A549 (cell line): ENCODE measurements at regions not wholly inside any gene's neighbourhood (a gene's known extent, or its start where the extent isn't known, plus 50 kb on each side); places are given as distances from the start of the nearest gene placed in this dataset.
"Not testable (repeated sequence)": the region's sequence is repeated elsewhere in the genome, so short reads cannot be mapped to it uniquely, and the experiment has no call there.

Experiments used
- ATAC-seq, 2 experiments: fragments of 200-7000 bp in 1 of 2; fragments of >200 bp in 1 of 2; cut with Nextera tagmentation in 1 of 2; cut with Tn5 transposase in 1 of 2; 3 replicates each; pipeline versions ENCODE4 v1.8.0 to v1.9.1; 2018 to 2020; ENCODE audit warnings: mild to moderate bottlenecking in 1 of 2, moderate library complexity in 1 of 2
- CTCF ChIA-PET: fragments of 300-600 bp; sonication (Branson Sonifier 250); formaldehyde crosslinking; extraction: SDS; loops from one replicate; lab custom pipeline; 2021; ENCODE audit warnings: antibody characterized with exemption, inconsistent platforms; lab: Yijun Ruan, JAX
- POLR2A ChIA-PET: fragments of 350-600 bp; formaldehyde crosslinking; extraction: SDS; loops from one replicate; lab custom pipeline; 2021; ENCODE audit warnings: antibody characterized with exemption, inconsistent platforms; lab: Yijun Ruan, JAX
- DNase-seq, 2 experiments: peaks; one replicate each; pipeline versions ENCODE4 v3.0.0 to v3.0.0-alpha.2; 2011 to 2016; ENCODE audit warnings: low read depth in 1 of 2, low spot score in 1 of 2
- FAIRE-seq: peaks from 2 replicates; lab custom pipeline; 2011; peaks lifted over from hg19 to GRCh38; lab: Jason Lieb, UNC
- H3K27ac ChIP-seq, 2 experiments: fragments of >200 bp; sonication (Bioruptor Twin); formaldehyde crosslinking; 3 replicates each; pipeline ENCODE4 v1.5.1; 2016 to 2017
- H3K4me1 ChIP-seq: fragments of >200 bp; sonication (Bioruptor Twin); formaldehyde crosslinking; 3 replicates; pipeline ENCODE4 v1.6.1; 2016
- H3K4me2 ChIP-seq: fragments of >200 bp; sonication (Bioruptor Twin); formaldehyde crosslinking; 3 replicates; pipeline ENCODE4 v1.6.1; 2016
- H3K4me3 ChIP-seq: fragments of >200 bp; sonication (Bioruptor Twin); formaldehyde crosslinking; 3 replicates; pipeline ENCODE4 v1.5.1; 2016
- H3K9me3 ChIP-seq: fragments of >200 bp; sonication (Bioruptor Twin); formaldehyde crosslinking; 3 replicates; pipeline ENCODE4 v1.6.1; 2016
- ATOH8 ChIP-seq: fragments of 250-450 bp; sonication (Bioruptor Pico); IDR thresholded peaks from 2 replicates; pipeline ENCODE4 v1.5.0; 2020; ENCODE audit warnings: low read depth, mild to moderate bottlenecking, moderate library complexity
- CBX2 ChIP-seq: fragments of 200-600 bp; sonication (generic); IDR thresholded peaks from 2 replicates; pipeline ENCODE4 v1.6.1; 2016; ENCODE audit warnings: low read depth, mild to moderate bottlenecking, borderline replicate concordance
- CEBPB ChIP-seq, 2 experiments: fragments of >200 bp in 1 of 2; sonication (Bioruptor Twin) in 1 of 2; formaldehyde crosslinking in 1 of 2; IDR thresholded peaks; 2 replicates each; pipeline ENCODE4 v1.6.1; 2012 to 2016
- CHD4 ChIP-seq: fragments of 200-600 bp; sonication (generic); IDR thresholded peaks from 2 replicates; pipeline ENCODE4 v1.6.1; 2016; ENCODE audit warnings: antibody characterized with exemption, mild to moderate bottlenecking, borderline replicate concordance
- CTCF ChIP-seq: fragments of >200 bp; sonication (Bioruptor Twin); formaldehyde crosslinking; IDR thresholded peaks from 3 replicates; pipeline ENCODE4 v1.5.1; 2016
- EHF ChIP-seq: fragments of 250-450 bp; sonication (Bioruptor Pico); IDR thresholded peaks from 2 replicates; pipeline ENCODE4 v1.5.0; 2020; ENCODE audit warnings: mild to moderate bottlenecking
- ELK1 ChIP-seq: fragments of 150-350 bp; IDR thresholded peaks from 2 replicates; pipeline ENCODE4 v1.6.1; 2014; ENCODE audit warnings: low read depth, mild to moderate bottlenecking, low read length
- ESRRA ChIP-seq: fragments of 150-350 bp; IDR thresholded peaks from 2 replicates; pipeline ENCODE4 v1.6.1; 2014; ENCODE audit warnings: mild to moderate bottlenecking, low read length, borderline replicate concordance
- GATA3 ChIP-seq: IDR thresholded peaks from 2 replicates; pipeline ENCODE4 v1.6.1; 2012; ENCODE audit warnings: borderline replicate concordance
- HDAC2 ChIP-seq: fragments of 200-600 bp; sonication (generic); IDR thresholded peaks from 2 replicates; pipeline ENCODE4 v1.6.1; 2016
- HOXB5 ChIP-seq: fragments of 250-450 bp; sonication (Bioruptor Pico); IDR thresholded peaks from 2 replicates; pipeline ENCODE4 v1.5.0; 2020; ENCODE audit warnings: mild to moderate bottlenecking, moderate library complexity
- JUNB ChIP-seq: fragments of >200 bp; sonication (Bioruptor Twin); formaldehyde crosslinking; IDR thresholded peaks from 2 replicates; pipeline ENCODE4 v1.6.1; 2016
- MYC ChIP-seq: IDR thresholded peaks from 2 replicates; pipeline ENCODE4 v1.6.1; 2012; ENCODE audit warnings: mild to moderate bottlenecking, inconsistent platforms, low read length, improper control_type of control experiment, borderline replicate concordance
- PBX3 ChIP-seq: IDR thresholded peaks from 2 replicates; pipeline ENCODE4 v1.6.1; 2012
- PHF8 ChIP-seq: fragments of 200-600 bp; sonication (generic); IDR thresholded peaks from 2 replicates; pipeline ENCODE4 v1.6.1; 2016; ENCODE audit warnings: low read depth, mild to moderate bottlenecking, antibody characterized with exemption, moderate library complexity, borderline replicate concordance
- POLR2A ChIP-seq: IDR thresholded peaks from 2 replicates; pipeline ENCODE4 v1.6.1; 2012; ENCODE audit warnings: mild to moderate bottlenecking, low read length
- POLR2AphosphoS2 ChIP-seq: conservative IDR thresholded peaks from 2 replicates; pipeline ENCODE4 v1.6.1; 2012; ENCODE audit warnings: low read length, improper control_type of control experiment, inconsistent platforms
- RAD21 ChIP-seq, 2 experiments: fragments of >200 bp in 1 of 2; sonication (Bioruptor Twin) in 1 of 2; formaldehyde crosslinking in 1 of 2; IDR thresholded peaks in 1 of 2; conservative IDR thresholded peaks in 1 of 2; 2 replicates in 1 of 2; 3 replicates in 1 of 2; pipeline ENCODE4 v1.6.1; 2012 to 2018; ENCODE audit warnings: inconsistent platforms in 1 of 2
- RCOR1 ChIP-seq: fragments of 150-350 bp; IDR thresholded peaks from 2 replicates; pipeline ENCODE4 v1.6.1; 2014; ENCODE audit warnings: antibody characterized with exemption, low read length, low read depth
- RFX5 ChIP-seq: fragments of 450-650 bp; IDR thresholded peaks from 2 replicates; pipeline ENCODE4 v1.7.1; 2014; ENCODE audit warnings: antibody characterized with exemption, mild to moderate bottlenecking, moderate library complexity
- TFCP2L1 ChIP-seq: fragments of 250-450 bp; sonication (Bioruptor Pico); IDR thresholded peaks from 2 replicates; pipeline ENCODE4 v1.5.0; 2021; ENCODE audit warnings: mild to moderate bottlenecking
- TP53 ChIP-seq: fragments of 250-450 bp; sonication (Bioruptor Pico); IDR thresholded peaks from 2 replicates; pipeline ENCODE4 v1.5.0; 2021; ENCODE audit warnings: mild to moderate bottlenecking, moderate library complexity
- ZC3H11A ChIP-seq: fragments of 450-650 bp; IDR thresholded peaks from 2 replicates; pipeline ENCODE4 v1.6.1; 2014; ENCODE audit warnings: antibody characterized with exemption, mild to moderate bottlenecking
- ZNF302 ChIP-seq: fragments of 250-450 bp; sonication (Bioruptor Pico); IDR thresholded peaks from 2 replicates; pipeline ENCODE4 v1.9.0; 2021; ENCODE audit warnings: inconsistent platforms, mild to moderate bottlenecking, moderate library complexity
- ZSCAN20 ChIP-seq: fragments of 250-450 bp; sonication (Bioruptor Pico); IDR thresholded peaks from 2 replicates; pipeline ENCODE4 v1.8.0; 2022; ENCODE audit warnings: mild to moderate bottlenecking, moderate library complexity
- WGBS: methylation state at CpG from one replicate; pipeline ENCODE4 v1.1.6; 2017; ENCODE audit errors: missing lambda C conversion rate; 5-methylcytosine and 5-hydroxymethylcytosine counted together

GRCh38 chr11:87775036-87775435, 400.2 kb downstream of the RAB38 start:
- 3% methylated on average over 1 of the region's 1 CpG for WGBS
- TF ChIP-seq RAD21 (conservative IDR thresholded peaks at IDR 0.05 in 1 of 2, IDR thresholded peaks at IDR 0.05 in 1 of 2) (no peak), ZNF302 (CRISPR knock-in tag) (no peak), POLR2AphosphoS2 (no peak), ATOH8 (no peak), RCOR1 (no peak), CHD4 (no peak), ELK1 (no peak), ESRRA (no peak), JUNB (no peak), MYC (no peak), PBX3 (no peak), POLR2A (no peak), ZSCAN20 (CRISPR knock-in tag) (no peak)
- DNase-seq, result no peak
- Histone ChIP-seq H3K4me3 (no peak overlapping the region), H3K27ac (no peak overlapping the region), H3K4me1 (no peaks in the 10 kb centered on the region), H3K4me2 (no peak overlapping the region), H3K9me3 (no peaks in the 10 kb centered on the region)
- POLR2A ChIA-PET, result no interaction called here
- CTCF ChIA-PET, result interaction anchor here (1.1 kb wide), 1 partner anchor 9 kb away, joined by 3 read pairs; no protein-coding TSS in a partner anchor
- ATAC-seq, result no peak
- FAIRE-seq, result no peak

- no peak for TF ChIP-seq CTCF
- TF ChIP-seq TP53 (CRISPR knock-in tag), result no peak
- no peak for TF ChIP-seq GATA3
- no peak for TF ChIP-seq HOXB5 (CRISPR knock-in tag)
- TF ChIP-seq CEBPB (IDR thresholded peaks at IDR 0.05), result no peak
- no peak for TF ChIP-seq EHF (CRISPR knock-in tag)
- no peak for TF ChIP-seq JUNB
- no peak for TF ChIP-seq RCOR1
- TF ChIP-seq ESRRA, result no peak
- no peak for TF ChIP-seq ZSCAN20 (CRISPR knock-in tag)
- no peak for TF ChIP-seq TFCP2L1
- Histone ChIP-seq H3K4me1 (no peaks in the 10 kb centered on the region), H3K4me3 (no peak overlapping the region), H3K27ac (no peak overlapping the region), H3K9me3 (no peaks in the 10 kb centered on the region), H3K4me2 (no peak overlapping the region)
- ChIA-PET CTCF (interaction anchor here (0.7 kb wide), 1 partner anchor 888 kb away, joined by 3 read pairs; no protein-coding TSS in a partner anchor), POLR2A (no interaction called here)
- FAIRE-seq, result no peak
- 0% methylated on average over 3 of the region's 3 CpGs for WGBS
- DNase-seq, result no peak
- ATAC-seq, result no peak
Observed at GRCh38 chr11:87769661-87770060, 405.6 kb downstream of the RAB38 start.

- ATAC-seq, result no peak
- 11% methylated on average over 4 of the region's 4 CpGs for WGBS
- Histone ChIP-seq H3K9me3 (no peaks in the 10 kb centered on the region), H3K4me2 (no peak overlapping the region), H3K27ac (no peak overlapping the region), H3K4me1 (no peaks in the 10 kb centered on the region), H3K4me3 (no peak overlapping the region)
- no peak for TF ChIP-seq RFX5
- TF ChIP-seq HDAC2, result no peak
- TF ChIP-seq CHD4, result no peak
- no peak for TF ChIP-seq MYC
- TF ChIP-seq CTCF, result no peak
- no peak for TF ChIP-seq ZC3H11A
- TF ChIP-seq CBX2, result no peak
- TF ChIP-seq PHF8, result no peak
- POLR2A ChIA-PET, result no interaction called here
- no peak for DNase-seq
- CTCF ChIA-PET, result no interaction called here
- FAIRE-seq, result no peak
Observed at GRCh38 chr11:87767615-87768014, 407.6 kb downstream of the RAB38 start.

- POLR2A ChIA-PET, H3K27ac ChIP-seq, ATAC-seq, DNase-seq, H3K4me3 ChIP-seq, H3K9me3 ChIP-seq, FAIRE-seq, H3K4me1 ChIP-seq: not testable (repeated sequence)
- CTCF ChIA-PET, result interaction anchor here (0.8 to 1.2 kb wide), 2 partner anchors 14 to 780 kb away, joined by 3 to 4 read pairs; no protein-coding TSS in a partner anchor
- peak overlapping the region; percentile 21; the same call in 1 of the 3 replicates for H3K4me2 ChIP-seq
- under 1% methylated on average over 9 of the region's 9 CpGs for WGBS
Observed at GRCh38 chr11:87764075-87764474, 411.2 kb downstream of the RAB38 start.
